Gastroesophageal sphincter (tissue), 4 donors: ENCODE measurements at regions not wholly inside any gene's neighbourhood (a gene's known extent, or its start where the extent isn't known, plus 50 kb on each side); places are given as distances from the start of the nearest gene placed in this dataset.

Experiments
- ATAC-seq: fragments of 150-250 bp; one replicate; pipeline ENCODE4 v1.9.1; 2016; ENCODE audit warnings: mild to moderate bottlenecking, moderate library complexity
- H3K27ac ChIP-seq, 4 donors: fragments of 200-600 bp; sonication (generic) in 3 of 4; 1 replicate in 3 of 4; 2 replicates in 1 of 4; pipeline ENCODE4 v1.5.1; 2016 to 2019
- H3K27me3 ChIP-seq: fragments of 200-600 bp; sonication (generic); one replicate; pipeline ENCODE4 v1.5.1; 2019
- H3K36me3 ChIP-seq, 2 donors: fragments of 200-600 bp; sonication (generic); one replicate each; pipeline ENCODE4 v1.5.1; 2019; ENCODE audit warnings: control low read depth in 1 of 2
- H3K4me1 ChIP-seq, 3 donors: fragments of 200-600 bp; sonication (generic); 1 replicate in 2 of 3; 2 replicates in 1 of 3; pipeline ENCODE4 v1.5.1; 2016 to 2019; ENCODE audit warnings: control low read depth in 2 of 3
- H3K4me3 ChIP-seq, 2 donors: fragments of 200-600 bp; sonication (generic); one replicate each; pipeline ENCODE4 v1.5.1; 2019; ENCODE audit warnings: mild to moderate bottlenecking in 1 of 2, moderate library complexity in 1 of 2
- H3K9me3 ChIP-seq, 3 donors: fragments of 200-600 bp; sonication (generic); one replicate each; pipeline ENCODE4 v1.5.1; 2017 to 2019; ENCODE audit warnings: control low read depth in 2 of 3
- CTCF ChIP-seq, 4 experiments: fragments of 200-600 bp in 2 of 4; fragments of 450-650 bp in 2 of 4; sonication (generic) in 1 of 4; IDR thresholded peaks; one replicate each; pipeline ENCODE4 v1.5.1; 2017 to 2019; ENCODE audit warnings: antibody characterized with exemption in 4 of 4, mild to moderate bottlenecking in 2 of 4, moderate library complexity in 2 of 4
- EP300 ChIP-seq: sonication (generic); formaldehyde crosslinking; IDR thresholded peaks from one replicate; pipeline ENCODE4 v1.6.1; 2017; ENCODE audit warnings: antibody characterized with exemption, mild to moderate bottlenecking
- POLR2A ChIP-seq, 2 donors: fragments of 450-650 bp; IDR thresholded peaks; one replicate each; pipeline ENCODE4 v1.6.1; 2017; ENCODE audit warnings: antibody characterized with exemption in 2 of 2, mild to moderate bottlenecking in 2 of 2, moderate library complexity in 1 of 2
- POLR2AphosphoS5 ChIP-seq: sonication (generic); formaldehyde crosslinking; IDR thresholded peaks from one replicate; pipeline ENCODE4 v1.6.1; 2017; ENCODE audit warnings: antibody characterized with exemption
- WGBS, 2 donors: methylation state at CpG; one replicate each; pipeline ENCODE4 v1.1.5; 2018; ENCODE audit warnings: low coverage in 1 of 2; 5-methylcytosine and 5-hydroxymethylcytosine counted together

GRCh38 chr15:25058080-25058785 lies 103.4 kb downstream of the SNRPN start:
- no peak for ATAC-seq
- Histone ChIP-seq H3K36me3 (peaks cover 0 to 100% of the 10 kb centered on the region in 2 donors), H3K4me3 (no peak overlapping the region)

GRCh38 chr15:25059698-25060471 lies 105.1 kb downstream of the SNRPN start:
- H3K27me3 ChIP-seq = no peaks in the 10 kb centered on the region
- no peak for ATAC-seq
- H3K9me3 ChIP-seq = peaks cover 0 to 100% (median 50%) of the 10 kb centered on the region in 3 donors
- no peak for TF ChIP-seq CTCF (IDR thresholded peaks at IDR 0.05)
- no peak for TF ChIP-seq POLR2AphosphoS5
- no peak for TF ChIP-seq EP300
- TF ChIP-seq POLR2A (IDR thresholded peaks at IDR 0.05) = no peak
- peaks cover 0 to 100% of the 10 kb centered on the region in 2 donors for H3K36me3 ChIP-seq
- no peaks in the 10 kb centered on the region for H3K4me1 ChIP-seq
- H3K27ac ChIP-seq = no peak overlapping the region
- WGBS, 2 donors = 84 to 86% methylated on average over 5 to 14 of the region's 20 CpGs
- no peak overlapping the region for H3K4me3 ChIP-seq

More at GRCh38 chr15:25058080-25058785, 103.4 kb downstream of the SNRPN start:
- 97% methylated on average over 9 of the region's 18 CpGs; no CpG with 5 or more reads in 1 of the 2 donors for WGBS, 2 donors
- no peak overlapping the region for H3K27ac ChIP-seq
- H3K4me1 ChIP-seq = no peaks in the 10 kb centered on the region
- H3K9me3 ChIP-seq = peaks cover 0 to 100% (median 52%) of the 10 kb centered on the region in 3 donors
- TF ChIP-seq POLR2AphosphoS5 (no peak), CTCF (IDR thresholded peaks at IDR 0.05) (no peak), EP300 (no peak), POLR2A (IDR thresholded peaks at IDR 0.05) (no peak)
- no peaks in the 10 kb centered on the region for H3K27me3 ChIP-seq

- H3K4me1 ChIP-seq = no peaks in the 10 kb centered on the region
- peaks cover 0 to 100% (median 51%) of the 10 kb centered on the region in 3 donors for H3K9me3 ChIP-seq
- H3K4me3 ChIP-seq = no peak overlapping the region
- TF ChIP-seq POLR2A (IDR thresholded peaks at IDR 0.05) = no peak
- no peak for TF ChIP-seq EP300
- no peak for TF ChIP-seq CTCF (IDR thresholded peaks at IDR 0.05)
- TF ChIP-seq POLR2AphosphoS5 = no peak
- no peaks in the 10 kb centered on the region for H3K27me3 ChIP-seq
- no CpG with 5 or more reads among the region's 8 CpGs for WGBS, 2 donors
- no peak for ATAC-seq
- H3K36me3 ChIP-seq = peaks cover 0 to 100% of the 10 kb centered on the region in 2 donors
- no peak overlapping the region for H3K27ac ChIP-seq
Observed at GRCh38 chr15:25060472-25060803, 105.7 kb downstream of the SNRPN start.

GRCh38 chr15:25060996-25061620 lies 106.3 kb downstream of the SNRPN start:
- Histone ChIP-seq H3K9me3 (peaks cover 0 to 100% (median 52%) of the 10 kb centered on the region in 3 donors), H3K27me3 (no peaks in the 10 kb centered on the region), H3K4me3 (no peak overlapping the region), H3K4me1 (no peaks in the 10 kb centered on the region), H3K36me3 (peaks cover 0 to 100% of the 10 kb centered on the region in 2 donors), H3K27ac (no peak overlapping the region)
- 100% methylated on average over 1 to 2 of the region's 10 CpGs for WGBS, 2 donors
- TF ChIP-seq POLR2AphosphoS5 (no peak), POLR2A (IDR thresholded peaks at IDR 0.05) (no peak), CTCF (IDR thresholded peaks at IDR 0.05) (no peak), EP300 (no peak)
- no peak for ATAC-seq
